HFFc6 (cell line): ENCODE measurements at regions not wholly inside any gene's neighbourhood (a gene's known extent, or its start where the extent isn't known, plus 50 kb on each side); places are given as distances from the start of the nearest gene placed in this dataset.

ENCODE experiments used
- DNase-seq: peaks from one replicate; pipeline ENCODE4 v3.0.0-alpha.2; 2018
- H3K27ac Mint-ChIP-seq: 2 replicates; pipeline ENCODE4 v1.8.0; 2020; ENCODE audit warnings: mild to moderate bottlenecking, mixed read lengths
- H3K27me3 Mint-ChIP-seq: 2 replicates; pipeline ENCODE4 v1.8.0; 2021; ENCODE audit warnings: mild to moderate bottlenecking, moderate library complexity, mixed read lengths; ENCODE audit not compliant: insufficient read depth
- H3K36me3 Mint-ChIP-seq: 2 replicates; pipeline ENCODE4 v1.8.0; 2021; ENCODE audit warnings: low read depth, mixed read lengths
- H3K4me1 Mint-ChIP-seq: 2 replicates; pipeline ENCODE4 v1.8.0; 2020; ENCODE audit warnings: low read depth, mixed read lengths
- H3K4me3 Mint-ChIP-seq: 2 replicates; pipeline ENCODE4 v1.8.0; 2020; ENCODE audit warnings: mild to moderate bottlenecking, moderate library complexity, mixed read lengths
- H3K9me3 Mint-ChIP-seq: 2 replicates; pipeline ENCODE4 v1.8.0; 2020; ENCODE audit warnings: mild to moderate bottlenecking, mixed read lengths
- TF ChIP-seq, protein P1 (sequence below): fragments of 200-600 bp; sonication (generic); IDR thresholded peaks from 2 replicates; pipeline ENCODE4 v1.5.0; 2021; ENCODE audit warnings: antibody characterized with exemption, mild to moderate bottlenecking

GRCh38 chr19:28039677-28040381, 1173.1 kb downstream of the UQCRFS1 start:
- H3K9me3 Mint-ChIP-seq, result peaks cover 44% of the 10 kb centered on the region
- TF ChIP-seq, protein P1, sequence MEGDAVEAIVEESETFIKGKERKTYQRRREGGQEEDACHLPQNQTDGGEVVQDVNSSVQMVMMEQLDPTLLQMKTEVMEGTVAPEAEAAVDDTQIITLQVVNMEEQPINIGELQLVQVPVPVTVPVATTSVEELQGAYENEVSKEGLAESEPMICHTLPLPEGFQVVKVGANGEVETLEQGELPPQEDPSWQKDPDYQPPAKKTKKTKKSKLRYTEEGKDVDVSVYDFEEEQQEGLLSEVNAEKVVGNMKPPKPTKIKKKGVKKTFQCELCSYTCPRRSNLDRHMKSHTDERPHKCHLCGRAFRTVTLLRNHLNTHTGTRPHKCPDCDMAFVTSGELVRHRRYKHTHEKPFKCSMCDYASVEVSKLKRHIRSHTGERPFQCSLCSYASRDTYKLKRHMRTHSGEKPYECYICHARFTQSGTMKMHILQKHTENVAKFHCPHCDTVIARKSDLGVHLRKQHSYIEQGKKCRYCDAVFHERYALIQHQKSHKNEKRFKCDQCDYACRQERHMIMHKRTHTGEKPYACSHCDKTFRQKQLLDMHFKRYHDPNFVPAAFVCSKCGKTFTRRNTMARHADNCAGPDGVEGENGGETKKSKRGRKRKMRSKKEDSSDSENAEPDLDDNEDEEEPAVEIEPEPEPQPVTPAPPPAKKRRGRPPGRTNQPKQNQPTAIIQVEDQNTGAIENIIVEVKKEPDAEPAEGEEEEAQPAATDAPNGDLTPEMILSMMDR, result no peak
- H3K27me3 Mint-ChIP-seq, result no peaks in the 10 kb centered on the region
- peaks cover 5% of the 10 kb centered on the region; the same call in 1 of the 2 replicates for H3K36me3 Mint-ChIP-seq
- H3K27ac Mint-ChIP-seq, result no peak overlapping the region
- H3K4me3 Mint-ChIP-seq, result no peak overlapping the region
- H3K4me1 Mint-ChIP-seq, result no peaks in the 10 kb centered on the region
- DNase-seq, result no peak

DNA sequence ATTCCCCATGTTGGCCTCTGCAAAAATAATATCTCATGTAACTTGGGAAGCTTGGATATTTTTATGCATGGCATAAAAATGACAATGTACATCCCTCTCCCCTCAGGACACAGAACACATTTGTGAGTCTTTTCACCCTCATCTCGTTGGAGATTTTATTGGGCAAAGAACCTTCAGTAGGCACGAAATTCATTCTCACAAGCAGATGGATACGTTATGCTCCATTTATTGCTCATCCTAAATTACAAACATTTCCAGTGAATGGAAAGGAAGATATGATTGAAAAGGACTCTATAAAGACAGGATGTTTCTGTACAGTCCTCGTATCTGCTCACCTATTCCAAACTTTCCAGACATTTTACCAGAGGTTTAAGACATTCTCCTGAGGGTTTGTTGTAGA, 1175.8 kb downstream of the UQCRFS1 start:
- Mint-ChIP-seq H3K27ac (no peak overlapping the region), H3K4me3 (no peak overlapping the region), H3K36me3 (peaks cover 8% of the 10 kb centered on the region), H3K9me3 (peaks cover 48% of the 10 kb centered on the region), H3K4me1 (no peaks in the 10 kb centered on the region), H3K27me3 (no peaks in the 10 kb centered on the region; the same call in 1 of the 2 replicates)
- TF ChIP-seq, protein P1, result no peak
- DNase-seq, result no peak

DNA sequence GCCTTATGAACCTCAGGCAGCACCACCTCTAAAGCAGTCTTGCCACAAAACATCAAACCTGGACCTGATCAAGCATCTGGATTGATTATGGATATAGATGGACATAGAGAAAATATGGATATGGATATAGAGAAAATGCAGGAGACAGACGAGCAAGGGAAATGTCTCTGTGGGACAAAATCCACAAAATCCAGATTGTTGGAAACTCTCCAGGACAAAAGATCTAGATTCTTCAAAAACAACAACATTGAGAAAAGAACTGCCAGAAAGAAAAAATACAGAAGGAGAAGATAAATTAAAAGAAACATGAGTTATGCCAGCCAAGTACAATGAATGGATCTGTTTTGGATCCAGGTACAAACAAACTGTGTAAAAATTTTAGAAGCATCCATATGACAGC, 1176.5 kb downstream of the UQCRFS1 start:
- H3K4me1 Mint-ChIP-seq, result no peaks in the 10 kb centered on the region
- H3K27ac Mint-ChIP-seq, result no peak overlapping the region
- TF ChIP-seq, protein P1, result no peak
- peaks cover 53% of the 10 kb centered on the region for H3K9me3 Mint-ChIP-seq
- no peak for DNase-seq
- no peak overlapping the region for H3K4me3 Mint-ChIP-seq
- no peaks in the 10 kb centered on the region; the same call in 1 of the 2 replicates for H3K27me3 Mint-ChIP-seq
- peaks cover 12% of the 10 kb centered on the region for H3K36me3 Mint-ChIP-seq

DNA sequence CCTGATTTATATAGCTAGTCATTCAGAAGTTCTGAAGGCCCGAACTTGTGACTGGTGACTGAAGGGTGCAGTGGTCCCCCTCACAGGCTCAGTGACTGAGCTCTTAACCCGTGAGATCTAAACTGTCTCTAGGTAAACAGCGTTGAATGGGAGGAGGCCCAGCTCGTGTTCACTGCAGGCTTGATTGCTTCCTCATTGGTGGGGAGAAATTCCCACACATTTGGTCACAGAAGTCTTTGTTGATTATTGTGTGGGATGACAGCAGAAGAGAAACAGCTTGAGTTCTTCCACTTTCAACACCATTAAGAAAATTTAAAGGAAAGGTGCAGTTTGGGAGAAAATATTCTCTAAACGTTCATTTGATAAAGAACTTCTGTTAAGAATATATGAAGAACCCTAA, 1178.0 kb downstream of the UQCRFS1 start:
- peaks cover 12% of the 10 kb centered on the region for H3K36me3 Mint-ChIP-seq
- peaks cover 48% of the 10 kb centered on the region for H3K9me3 Mint-ChIP-seq
- TF ChIP-seq, protein P1, result no peak
- no peaks in the 10 kb centered on the region; the same call in 1 of the 2 replicates for H3K27me3 Mint-ChIP-seq
- no peaks in the 10 kb centered on the region for H3K4me1 Mint-ChIP-seq
- H3K4me3 Mint-ChIP-seq, result no peak overlapping the region
- no peak overlapping the region for H3K27ac Mint-ChIP-seq
- no peak for DNase-seq

- H3K9me3 Mint-ChIP-seq, result peaks cover 52% of the 10 kb centered on the region
- H3K36me3 Mint-ChIP-seq, result peaks cover 7% of the 10 kb centered on the region; the same call in 1 of the 2 replicates
- TF ChIP-seq, protein P1, result no peak
- H3K4me1 Mint-ChIP-seq, result no peaks in the 10 kb centered on the region
- DNase-seq, result no peak
- H3K4me3 Mint-ChIP-seq, result no peak overlapping the region
- H3K27me3 Mint-ChIP-seq, result no peaks in the 10 kb centered on the region; the same call in 1 of the 2 replicates
- no peak overlapping the region for H3K27ac Mint-ChIP-seq
These were observed 1184.0 kb downstream of the UQCRFS1 start for GRCh38 chr19:28028881-28029444.
